IMR-90 (cell line): ENCODE measurements at regions not wholly inside any gene's neighbourhood (a gene's known extent, or its start where the extent isn't known, plus 50 kb on each side); places are given as distances from the start of the nearest gene placed in this dataset.

Experiments used
- ATAC-seq: fragments of 200-7000 bp; cut with Tn5 transposase; 2 replicates; pipeline ENCODE4 v1.9.1; 2020; ENCODE audit warnings: low read depth, mild to moderate bottlenecking, moderate library complexity
- BruUV-seq: library from RNA; stranded (reverse); fragments of 400-500 nt; replicated peaks from 2 replicates; lab custom pipeline; 2021; lab: Mats Ljungman, UMichigan
- CTCF ChIA-PET: fragments of 300-600 bp; formaldehyde crosslinking; extraction: SDS; loops from one replicate; lab custom pipeline; 2021; ENCODE audit warnings: antibody characterized with exemption; lab: Yijun Ruan, JAX
- POLR2A ChIA-PET: fragments of 300-600 bp; sonication (Branson Sonifier 250); formaldehyde crosslinking; loops from one replicate; lab custom pipeline; 2022; ENCODE audit warnings: antibody characterized with exemption; ENCODE audit not compliant: unreplicated experiment; lab: Charles Lee
- DNase-seq: peaks from one replicate; pipeline ENCODE4 v3.0.0; 2013
- H2AFZ ChIP-seq: replicated peaks from 2 replicates; pipeline ENCODE3; 2013; ENCODE audit warnings: low read length, mild to moderate bottlenecking; ENCODE audit not compliant: poor library complexity
- H2AK5ac ChIP-seq: 2 replicates; pipeline ENCODE4 v1.6.1; 2013; ENCODE audit warnings: low read depth, low read length, inconsistent platforms
- H2AK9ac ChIP-seq: replicated peaks from 2 replicates; pipeline ENCODE3; 2013; ENCODE audit warnings: mild to moderate bottlenecking, low read depth, low read length, moderate library complexity; ENCODE audit not compliant: poor library complexity
- H2BK120ac ChIP-seq: 2 replicates; pipeline ENCODE4 v1.6.1; 2013; ENCODE audit warnings: low read depth, low read length, inconsistent platforms
- H2BK15ac ChIP-seq: 3 replicates; pipeline ENCODE4 v1.6.1; 2013; ENCODE audit warnings: low read depth, low read length, inconsistent platforms
- H2BK20ac ChIP-seq: 2 replicates; pipeline ENCODE4 v1.6.1; 2013; ENCODE audit warnings: low read depth, mild to moderate bottlenecking, inconsistent platforms, low read length, moderate library complexity
- H2BK5ac ChIP-seq: 2 replicates; pipeline ENCODE4 v1.6.1; 2013; ENCODE audit warnings: mild to moderate bottlenecking, low read depth, low read length, inconsistent platforms; ENCODE audit not compliant: poor library complexity, severe bottlenecking
- H3K14ac ChIP-seq: replicated peaks from 2 replicates; pipeline ENCODE4 v1.6.1; 2013; ENCODE audit warnings: low read depth, low read length, inconsistent platforms
- H3K18ac ChIP-seq: 2 replicates; pipeline ENCODE4 v1.6.1; 2013; ENCODE audit warnings: low read depth, low read length, control low read depth
- H3K23ac ChIP-seq: 2 replicates; pipeline ENCODE4 v1.6.1; 2013; ENCODE audit warnings: low read depth, low read length, inconsistent platforms
- H3K27ac ChIP-seq: 2 replicates; pipeline ENCODE4 v1.5.1; 2013; ENCODE audit warnings: mild to moderate bottlenecking, control low read depth, low read length; ENCODE audit not compliant: insufficient read depth
- H3K27me3 ChIP-seq: 2 replicates; pipeline ENCODE4 v1.6.1; 2013; ENCODE audit warnings: low read length; ENCODE audit not compliant: control insufficient read depth, insufficient read depth
- H3K36me3 ChIP-seq: 2 replicates; pipeline ENCODE4 v1.6.1; 2013; ENCODE audit warnings: low read length, mixed read lengths; ENCODE audit not compliant: control insufficient read depth, insufficient read depth
- H3K4ac ChIP-seq: 2 replicates; pipeline ENCODE4 v1.6.1; 2013; ENCODE audit warnings: low read depth, low read length, inconsistent platforms
- H3K4me1 ChIP-seq: 2 replicates; pipeline ENCODE4 v1.6.1; 2013; ENCODE audit warnings: low read length, mixed read lengths; ENCODE audit not compliant: control insufficient read depth, insufficient read depth
- H3K4me2 ChIP-seq: 2 replicates; pipeline ENCODE4 v1.6.1; 2013; ENCODE audit warnings: low read depth, mild to moderate bottlenecking, control low read depth, low read length, moderate library complexity
- H3K4me3 ChIP-seq: 2 replicates; pipeline ENCODE4 v1.5.1; 2013; ENCODE audit warnings: low read depth, mild to moderate bottlenecking, control low read depth, low read length, moderate library complexity; ENCODE audit not compliant: insufficient read depth
- H3K56ac ChIP-seq: 2 replicates; pipeline ENCODE4 v1.6.1; 2013; ENCODE audit warnings: low read length, inconsistent platforms; ENCODE audit not compliant: insufficient read depth; ENCODE audit errors: extremely low read depth
- H3K79me1 ChIP-seq, 2 experiments: 2 replicates each; pipeline ENCODE4 v1.6.1; 2013; ENCODE audit warnings: low read length in 2 of 2, inconsistent platforms in 1 of 2, low read depth in 1 of 2
- H3K9ac ChIP-seq: 2 replicates; pipeline ENCODE4 v1.6.1; 2013; ENCODE audit warnings: low read depth, low read length, control low read depth
- H3K9me1 ChIP-seq: 2 replicates; pipeline ENCODE4 v1.6.1; 2013; ENCODE audit warnings: low read length, inconsistent platforms; ENCODE audit not compliant: insufficient read depth
- H3K9me3 ChIP-seq: 2 replicates; pipeline ENCODE4 v1.6.1; 2013; ENCODE audit warnings: low read length; ENCODE audit not compliant: control insufficient read depth, insufficient read depth
- H4K20me1 ChIP-seq: 2 replicates; pipeline ENCODE4 v1.6.1; 2013; ENCODE audit warnings: low read length, inconsistent platforms; ENCODE audit not compliant: insufficient read depth
- H4K5ac ChIP-seq: 2 replicates; pipeline ENCODE4 v1.6.1; 2013; ENCODE audit warnings: mild to moderate bottlenecking, low read depth, low read length, control low read depth
- H4K8ac ChIP-seq, 2 experiments: 2 replicates each; pipeline ENCODE4 v1.6.1; 2013; ENCODE audit warnings: low read depth in 2 of 2, low read length in 2 of 2, control low read depth in 1 of 2, inconsistent platforms in 1 of 2
- H4K91ac ChIP-seq: 2 replicates; pipeline ENCODE4 v1.6.1; 2013; ENCODE audit warnings: low read depth, low read length, inconsistent platforms; ENCODE audit not compliant: insufficient read depth
- BHLHE40 ChIP-seq: fragments of 150-350 bp; IDR thresholded peaks from 2 replicates; pipeline ENCODE4 v1.6.1; 2016; ENCODE audit warnings: mild to moderate bottlenecking, low read depth, low read length
- CEBPB ChIP-seq: IDR thresholded peaks from 2 replicates; pipeline ENCODE4 v1.6.1; 2012; ENCODE audit warnings: low read depth, low read length, improper control_type of control experiment
- CHD1 ChIP-seq: IDR thresholded peaks from 2 replicates; pipeline ENCODE4 v1.6.1; 2012; ENCODE audit warnings: low read depth, low read length, improper control_type of control experiment
- CTCF ChIP-seq: conservative IDR thresholded peaks from 2 replicates; pipeline ENCODE4 v1.5.1; 2012; ENCODE audit warnings: mild to moderate bottlenecking, low read depth, low read length, improper control_type of control experiment
- ELK1 ChIP-seq: fragments of 150-350 bp; IDR thresholded peaks from 2 replicates; pipeline ENCODE4 v1.6.1; 2016; ENCODE audit warnings: low read depth, mild to moderate bottlenecking, low read length, moderate library complexity, borderline replicate concordance
- FOS ChIP-seq: fragments of 150-350 bp; IDR thresholded peaks from 2 replicates; pipeline ENCODE4 v1.6.1; 2016; ENCODE audit warnings: low read depth, low read length
- MAFK ChIP-seq: IDR thresholded peaks from 2 replicates; pipeline ENCODE4 v1.6.1; 2012; ENCODE audit warnings: low read depth, low read length, improper control_type of control experiment
- MAZ ChIP-seq: IDR thresholded peaks from 2 replicates; pipeline ENCODE4 v1.6.1; 2012; ENCODE audit warnings: low read depth, mild to moderate bottlenecking, low read length, improper control_type of control experiment, moderate library complexity, borderline replicate concordance
- MXI1 ChIP-seq: IDR thresholded peaks from 2 replicates; pipeline ENCODE4 v1.6.1; 2012; ENCODE audit warnings: low read depth, mild to moderate bottlenecking, low read length, moderate library complexity, borderline replicate concordance
- NFE2L2 ChIP-seq: fragments of 150-350 bp; IDR thresholded peaks from 2 replicates; pipeline ENCODE4 v1.6.1; 2016; ENCODE audit warnings: low read depth, mild to moderate bottlenecking, low read length
- POLR2A ChIP-seq: IDR thresholded peaks from 2 replicates; pipeline ENCODE4 v1.6.1; 2012; ENCODE audit warnings: mild to moderate bottlenecking, low read depth, low read length
- RAD21 ChIP-seq: IDR thresholded peaks from 2 replicates; pipeline ENCODE4 v1.6.1; 2012; ENCODE audit warnings: low read length, improper control_type of control experiment
- RCOR1 ChIP-seq: IDR thresholded peaks from 2 replicates; pipeline ENCODE4 v1.6.1; 2012; ENCODE audit warnings: mild to moderate bottlenecking, low read length, improper control_type of control experiment; ENCODE audit not compliant: insufficient replicate concordance
- RFX5 ChIP-seq: IDR thresholded peaks from 2 replicates; pipeline ENCODE4 v1.8.0; 2012; ENCODE audit warnings: low read depth, mild to moderate bottlenecking, low read length, moderate library complexity
- SMC3 ChIP-seq: fragments of 150-350 bp; IDR thresholded peaks from 2 replicates; pipeline ENCODE4 v1.6.1; 2016; ENCODE audit warnings: low read depth, mild to moderate bottlenecking, antibody characterized with exemption, low read length, moderate library complexity
- USF2 ChIP-seq: fragments of 150-350 bp; IDR thresholded peaks from 2 replicates; pipeline ENCODE4 v1.6.1; 2017; ENCODE audit warnings: mild to moderate bottlenecking, antibody characterized with exemption, low read length, low read depth
- WGBS, 2 experiments: methylation state at CpG; one replicate each; pipeline versions ENCODE4 v1.1.5 to v1.1.7; 2013; ENCODE audit warnings: missing lambda C conversion rate in 2 of 2; ENCODE audit not compliant: insufficient read length in 1 of 2; ENCODE audit errors: extremely low coverage in 2 of 2; 5-methylcytosine and 5-hydroxymethylcytosine counted together
- dilution Hi-C: fragments of 300-500 bp; cut with HindIII; formaldehyde crosslinking; loops from one replicate; pipeline ENCODE4 v1.14.3; 2018; ENCODE audit warnings: low sequenced_read_pairs; ENCODE audit not compliant: unreplicated experiment
- in situ Hi-C: fragments of 300-500 bp; cut with MboI; formaldehyde crosslinking; loops from 3 replicates; pipeline ENCODE4 v1.14.3; 2019; ENCODE audit warnings: low sequenced_read_pairs, inconsistent platforms, mixed read lengths
- intact Hi-C: fragments of 100-400 bp; cut with micrococcal nuclease; formaldehyde crosslinking; loops from 2 replicates; pipeline ENCODE4 v1.10.0; 2022

GRCh38 chr6:113205553-113205952 is 651.6 kb upstream of the MARCKS start:
- Histone ChIP-seq H4K20me1 (no peaks in the 10 kb centered on the region), H3K4ac (no peak overlapping the region), H3K9me3 (no peaks in the 10 kb centered on the region), H3K36me3 (no peaks in the 10 kb centered on the region), H3K4me3 (no peak overlapping the region), H4K5ac (no peak overlapping the region), H2BK15ac (no peak overlapping the region), H2AK9ac (no peak overlapping the region), H3K56ac (no peak overlapping the region), H3K27ac (no peak overlapping the region), H2AK5ac (no peak overlapping the region), H3K4me1 (peaks cover 10% of the 10 kb centered on the region), H3K27me3 (no peaks in the 10 kb centered on the region), H4K91ac (no peak overlapping the region), H2BK120ac (peak overlapping the region; percentile 30; the same call in 1 of the 2 replicates), H2BK5ac (no peak overlapping the region), H2BK20ac (0 out of 2 replicates have a peak overlapping the region, but pooled peaks have one; percentile 20), H3K14ac (no peak overlapping the region), H3K23ac (no peak overlapping the region), H3K18ac (no peak overlapping the region; the same call in 1 of the 2 replicates), H3K9ac (no peak overlapping the region), H3K4me2 (no peak overlapping the region), H4K8ac (0 out of 4 replicates have a peak overlapping the region, but pooled peaks of 1 of the 2 experiments have one; percentile 9), H2AFZ (no peak overlapping the region), H3K9me1 (peaks cover 3% of the 10 kb centered on the region; the same call in 1 of the 2 replicates), H3K79me1 (no peaks in the 10 kb centered on the region)
- WGBS, 2 experiments, result 20% methylated on average over 1 of the region's 1 CpG; no CpG with 5 or more reads in 1 of the 2 experiments
- DNase-seq (peak; percentile 23), ATAC-seq (peak; percentile 63)
- intact Hi-C loops, result no loop called here
- dilution Hi-C loops, result no loop called here
- TF ChIP-seq BHLHE40, result no peak
- no peak for TF ChIP-seq RFX5
- TF ChIP-seq RAD21, result no peak
- TF ChIP-seq ELK1, result no peak
- no peak for TF ChIP-seq FOS
- no peak for TF ChIP-seq SMC3
- no peak for TF ChIP-seq MAZ
- no peak for TF ChIP-seq CTCF
- no peak for TF ChIP-seq RCOR1
- TF ChIP-seq NFE2L2, result no peak
- no peak for TF ChIP-seq USF2
- TF ChIP-seq CEBPB, result no peak
- TF ChIP-seq CHD1, result no peak
- TF ChIP-seq MAFK, result no peak
- TF ChIP-seq POLR2A, result no peak
- TF ChIP-seq MXI1, result no peak
- in situ Hi-C loops, result no loop called here
- POLR2A ChIA-PET, result no interaction called here
- no TSS peak for BruUV-seq
- CTCF ChIA-PET, result no interaction called here
